ENCODE measurements at regions not wholly inside any gene's neighbourhood (a gene's known extent, or its start where the extent isn't known, plus 50 kb on each side); places are given as distances from the start of the nearest gene placed in this dataset.

DNA sequence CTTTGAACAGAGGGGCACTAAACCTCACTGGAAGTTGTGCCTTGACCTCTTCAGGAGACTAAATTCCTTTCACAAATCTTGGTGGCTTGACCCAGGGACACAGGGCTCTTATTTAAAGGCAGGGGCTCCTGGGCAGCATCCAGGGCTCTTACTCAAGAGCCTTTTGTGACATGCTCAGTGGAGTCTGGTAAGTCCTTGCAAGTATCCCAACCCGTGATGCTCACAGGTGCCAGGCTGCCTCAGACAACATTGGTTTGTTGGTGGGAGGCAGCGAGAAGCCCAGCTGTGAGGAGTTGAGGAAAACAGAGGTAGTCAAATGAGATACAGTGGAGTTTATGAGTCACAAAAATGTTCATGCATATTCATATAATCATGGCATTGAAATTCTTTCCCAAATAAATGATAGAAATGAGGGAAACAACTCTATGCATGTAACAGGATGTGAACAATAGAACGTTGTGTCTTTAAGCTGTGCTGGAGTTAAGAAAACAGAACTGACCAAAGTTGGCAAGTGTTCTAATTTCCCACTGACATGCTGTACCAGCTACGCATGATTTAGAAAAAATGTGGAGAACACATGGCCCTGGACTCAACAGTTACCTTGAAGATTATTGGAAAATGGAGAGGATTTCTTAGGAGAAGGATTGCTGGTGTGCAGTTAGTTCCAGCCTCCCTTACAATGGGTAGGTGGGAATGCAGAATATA lies 654.5 kb upstream of the COBL start:
- Histone ChIP-seq H3K9me3 (ENCODE audit: control insufficient read depth, insufficient read depth, low read length) (peaks cover 15% of the 10 kb centered on the region), H3K4me1 (ENCODE audit: control insufficient read depth, insufficient read depth, low read length) (no peaks in the 10 kb centered on the region), H3K18ac (ENCODE audit: low read depth, low read length) (no peak overlapping the region), H3K4me3 (ENCODE audit: insufficient read depth, low read depth, low read length) (no peak overlapping the region), H2BK120ac (ENCODE audit: low read depth, low read length) (no peak overlapping the region), H4K8ac (ENCODE audit: low read depth in 2 of 2, low read length in 2 of 2) (no peak overlapping the region), H2AK5ac (ENCODE audit: low read depth, low read length) (no peak overlapping the region), H3K79me1 (ENCODE audit: low read depth in 1 of 2, low read length in 2 of 2) (no peaks in the 10 kb centered on the region), H3K4ac (ENCODE audit: low read depth, low read length) (no peak overlapping the region), H3K9me1 (ENCODE audit: insufficient read depth, low read length) (no peaks in the 10 kb centered on the region), H3K36me3 (ENCODE audit: control insufficient read depth, insufficient read depth, low read length) (no peaks in the 10 kb centered on the region), H4K91ac (ENCODE audit: insufficient read depth, low read depth, low read length) (no peak overlapping the region), H2BK5ac (ENCODE audit: low read depth, low read length, poor library complexity, severe bottlenecking) (no peak overlapping the region), H2BK15ac (ENCODE audit: low read depth, low read length) (no peak overlapping the region), H2AFZ (replicated peaks; ENCODE audit: low read length, poor library complexity) (no peak overlapping the region), H3K14ac (replicated peaks; ENCODE audit: low read depth, low read length) (no peak overlapping the region), H3K9ac (ENCODE audit: low read depth, low read length) (no peak overlapping the region), H4K5ac (ENCODE audit: low read depth, low read length) (no peak overlapping the region), H4K20me1 (ENCODE audit: insufficient read depth, low read length) (no peaks in the 10 kb centered on the region), H3K4me2 (ENCODE audit: low read depth, low read length) (no peak overlapping the region), H3K23ac (ENCODE audit: low read depth, low read length) (no peak overlapping the region), H3K27me3 (ENCODE audit: control insufficient read depth, insufficient read depth, low read length) (no peaks in the 10 kb centered on the region), H2BK20ac (ENCODE audit: low read depth, low read length) (no peak overlapping the region), H3K27ac (ENCODE audit: insufficient read depth, low read length) (no peak overlapping the region), H2AK9ac (replicated peaks; ENCODE audit: low read depth, low read length, poor library complexity) (no peak overlapping the region), H3K56ac (ENCODE audit: extremely low read depth, insufficient read depth, low read length) (no peak overlapping the region)
- BruUV-seq (replicated peaks) = no TSS peak
- WGBS, 2 experiments (ENCODE audit: extremely low coverage in 2 of 2, insufficient read length in 1 of 2) = 83% methylated on average over 1 of the region's 4 CpGs; no CpG with 5 or more reads in 1 of the 2 experiments
- POLR2A ChIA-PET (ENCODE audit: unreplicated experiment) = no interaction called here
- ATAC-seq (ENCODE audit: low read depth) (no peak), DNase-seq (no peak)
- intact Hi-C loops (cut with micrococcal nuclease) = no loop called here
- in situ Hi-C loops (cut with MboI; ENCODE audit: low sequenced_read_pairs) = no loop called here
- TF ChIP-seq FOS (IDR thresholded peaks at IDR 0.05; ENCODE audit: low read depth, low read length) (no peak), RAD21 (IDR thresholded peaks at IDR 0.05; ENCODE audit: low read length) (no peak), CTCF (conservative IDR thresholded peaks at IDR 0.05; ENCODE audit: low read depth, low read length) (no peak), MAFK (IDR thresholded peaks at IDR 0.05; ENCODE audit: low read depth, low read length) (no peak), MAZ (IDR thresholded peaks at IDR 0.05; ENCODE audit: borderline replicate concordance, low read depth, low read length) (no peak)
- TF ChIP-seq, protein P1, sequence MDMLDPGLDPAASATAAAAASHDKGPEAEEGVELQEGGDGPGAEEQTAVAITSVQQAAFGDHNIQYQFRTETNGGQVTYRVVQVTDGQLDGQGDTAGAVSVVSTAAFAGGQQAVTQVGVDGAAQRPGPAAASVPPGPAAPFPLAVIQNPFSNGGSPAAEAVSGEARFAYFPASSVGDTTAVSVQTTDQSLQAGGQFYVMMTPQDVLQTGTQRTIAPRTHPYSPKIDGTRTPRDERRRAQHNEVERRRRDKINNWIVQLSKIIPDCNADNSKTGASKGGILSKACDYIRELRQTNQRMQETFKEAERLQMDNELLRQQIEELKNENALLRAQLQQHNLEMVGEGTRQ (IDR thresholded peaks at IDR 0.05; ENCODE audit: low read depth, low read length) = no peak
- TF ChIP-seq, protein P2, sequence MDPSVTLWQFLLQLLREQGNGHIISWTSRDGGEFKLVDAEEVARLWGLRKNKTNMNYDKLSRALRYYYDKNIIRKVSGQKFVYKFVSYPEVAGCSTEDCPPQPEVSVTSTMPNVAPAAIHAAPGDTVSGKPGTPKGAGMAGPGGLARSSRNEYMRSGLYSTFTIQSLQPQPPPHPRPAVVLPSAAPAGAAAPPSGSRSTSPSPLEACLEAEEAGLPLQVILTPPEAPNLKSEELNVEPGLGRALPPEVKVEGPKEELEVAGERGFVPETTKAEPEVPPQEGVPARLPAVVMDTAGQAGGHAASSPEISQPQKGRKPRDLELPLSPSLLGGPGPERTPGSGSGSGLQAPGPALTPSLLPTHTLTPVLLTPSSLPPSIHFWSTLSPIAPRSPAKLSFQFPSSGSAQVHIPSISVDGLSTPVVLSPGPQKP (IDR thresholded peaks at IDR 0.05; ENCODE audit: borderline replicate concordance, low read depth, low read length) = no peak
- dilution Hi-C loops (cut with HindIII; ENCODE audit: low sequenced_read_pairs, unreplicated experiment) = no loop called here
- CTCF ChIA-PET = no interaction called here
